DND-41 (cell line): ENCODE measurements at regions not wholly inside any gene's neighbourhood (a gene's known extent, or its start where the extent isn't known, plus 50 kb on each side); places are given as distances from the start of the nearest gene placed in this dataset.
"Not testable (repeated sequence)": the region's sequence is repeated elsewhere in the genome, so short reads cannot be mapped to it uniquely, and the experiment has no call there.

Experiments used
- ATAC-seq: fragments of 200-7000 bp; cut with Tn5 transposase; 3 replicates; pipeline ENCODE4 v1.9.1; 2021; ENCODE audit warnings: low read depth; ENCODE audit not compliant: insufficient read depth
- DNase-seq: peaks from one replicate; pipeline ENCODE4 v3.0.0-alpha.2; 2020
- H2AFZ ChIP-seq: 2 replicates; pipeline ENCODE4 v1.6.0; 2012; ENCODE audit warnings: low read depth, low read length
- H3K27ac ChIP-seq: 2 replicates; pipeline ENCODE4 v1.5.1; 2012; ENCODE audit warnings: low read length, inconsistent platforms
- H3K27me3 ChIP-seq: fragments of 200-600 bp; sonication (generic); 2 replicates; pipeline ENCODE4 v1.6.0; 2012; ENCODE audit warnings: low read length, mild to moderate bottlenecking, inconsistent platforms; ENCODE audit not compliant: insufficient read depth, poor library complexity
- H3K36me3 ChIP-seq: 2 replicates; pipeline ENCODE4 v1.5.1; 2012; ENCODE audit warnings: low read length, inconsistent platforms; ENCODE audit not compliant: insufficient read depth
- H3K4me1 ChIP-seq: 2 replicates; pipeline ENCODE4 v1.5.1; 2012; ENCODE audit warnings: mild to moderate bottlenecking, low read length; ENCODE audit not compliant: insufficient read depth
- H3K4me2 ChIP-seq: 2 replicates; pipeline ENCODE4 v1.6.0; 2012; ENCODE audit warnings: mild to moderate bottlenecking, moderate library complexity, low read length, inconsistent platforms; ENCODE audit not compliant: insufficient read depth
- H3K4me3 ChIP-seq, 2 experiments: fragments of 200-600 bp in 1 of 2; shearing (Covaris generic) in 1 of 2; 2 replicates each; pipeline ENCODE4 v1.5.1; 2012 to 2016; ENCODE audit warnings: inconsistent platforms in 2 of 2, low read length in 2 of 2, mild to moderate bottlenecking in 2 of 2, low read depth in 1 of 2, moderate library complexity in 1 of 2
- H3K79me2 ChIP-seq: 2 replicates; pipeline ENCODE4 v1.6.0; 2012; ENCODE audit warnings: low read length, inconsistent platforms; ENCODE audit not compliant: insufficient read depth
- H3K9ac ChIP-seq: 2 replicates; pipeline ENCODE4 v1.6.0; 2012; ENCODE audit warnings: low read depth, mild to moderate bottlenecking, inconsistent platforms, low read length, moderate library complexity
- H3K9me3 ChIP-seq: 2 replicates; pipeline ENCODE4 v1.5.1; 2012; ENCODE audit warnings: low read length, moderate library complexity, mild to moderate bottlenecking, inconsistent platforms; ENCODE audit not compliant: insufficient read depth, severe bottlenecking
- H4K20me1 ChIP-seq: 2 replicates; pipeline ENCODE4 v1.6.0; 2012; ENCODE audit warnings: low read length; ENCODE audit not compliant: insufficient read depth
- EZH2 ChIP-seq: IDR thresholded peaks from 3 replicates; pipeline ENCODE4 v1.6.1; 2012; ENCODE audit warnings: borderline replicate concordance, low read depth, mild to moderate bottlenecking, moderate library complexity, low read length, inconsistent platforms; ENCODE audit not compliant: severe bottlenecking
- TF ChIP-seq, protein P1 (sequence below): IDR thresholded peaks from 2 replicates; pipeline ENCODE4 v1.5.1; 2012; ENCODE audit warnings: borderline replicate concordance, low read length, moderate library complexity, mild to moderate bottlenecking; ENCODE audit not compliant: poor library complexity, severe bottlenecking; ENCODE audit errors: extremely low read depth

DNA sequence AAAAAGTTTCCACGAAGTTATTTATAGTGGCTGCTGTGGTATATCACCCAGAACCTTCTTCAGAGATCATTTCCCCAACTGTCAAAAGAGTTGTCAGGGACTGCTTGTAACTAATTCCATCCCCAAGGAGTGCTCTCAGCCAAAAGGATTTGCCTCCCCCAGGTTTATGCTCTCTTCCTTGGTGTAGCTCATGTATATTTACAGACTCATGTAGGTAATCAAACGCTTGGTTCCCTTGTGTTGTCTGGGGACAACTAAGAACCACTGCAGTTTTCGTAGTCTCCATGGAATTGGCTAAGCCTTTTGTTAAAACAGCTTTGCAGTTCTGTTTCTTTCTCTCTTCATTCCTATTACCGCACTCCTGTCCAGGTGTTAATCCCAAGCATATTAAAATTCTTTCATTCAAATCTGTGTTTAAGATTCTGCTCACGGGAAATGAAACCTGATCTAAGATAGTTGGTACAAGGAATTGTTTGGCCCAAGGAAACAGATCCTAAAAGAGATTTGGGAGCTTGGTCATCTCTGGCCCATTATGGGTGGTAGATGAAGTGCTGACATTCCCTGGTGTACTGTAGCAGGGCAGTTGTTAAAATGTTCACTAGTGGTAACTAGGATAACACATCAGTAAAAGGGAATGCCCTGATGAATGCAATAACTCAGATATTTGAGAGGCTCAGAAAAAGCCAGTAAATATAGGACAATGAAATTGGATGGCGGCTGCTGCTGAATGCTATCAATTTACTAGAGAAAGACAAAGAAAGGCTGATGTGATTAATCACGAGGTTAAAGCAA, 361.3 kb upstream of the GBE1 start:
- H3K27me3 ChIP-seq, result no peaks in the 10 kb centered on the region
- TF ChIP-seq, protein P1, sequence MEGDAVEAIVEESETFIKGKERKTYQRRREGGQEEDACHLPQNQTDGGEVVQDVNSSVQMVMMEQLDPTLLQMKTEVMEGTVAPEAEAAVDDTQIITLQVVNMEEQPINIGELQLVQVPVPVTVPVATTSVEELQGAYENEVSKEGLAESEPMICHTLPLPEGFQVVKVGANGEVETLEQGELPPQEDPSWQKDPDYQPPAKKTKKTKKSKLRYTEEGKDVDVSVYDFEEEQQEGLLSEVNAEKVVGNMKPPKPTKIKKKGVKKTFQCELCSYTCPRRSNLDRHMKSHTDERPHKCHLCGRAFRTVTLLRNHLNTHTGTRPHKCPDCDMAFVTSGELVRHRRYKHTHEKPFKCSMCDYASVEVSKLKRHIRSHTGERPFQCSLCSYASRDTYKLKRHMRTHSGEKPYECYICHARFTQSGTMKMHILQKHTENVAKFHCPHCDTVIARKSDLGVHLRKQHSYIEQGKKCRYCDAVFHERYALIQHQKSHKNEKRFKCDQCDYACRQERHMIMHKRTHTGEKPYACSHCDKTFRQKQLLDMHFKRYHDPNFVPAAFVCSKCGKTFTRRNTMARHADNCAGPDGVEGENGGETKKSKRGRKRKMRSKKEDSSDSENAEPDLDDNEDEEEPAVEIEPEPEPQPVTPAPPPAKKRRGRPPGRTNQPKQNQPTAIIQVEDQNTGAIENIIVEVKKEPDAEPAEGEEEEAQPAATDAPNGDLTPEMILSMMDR, result no peak
- no peak for TF ChIP-seq EZH2
- H3K9ac ChIP-seq, result no peak overlapping the region
- no peak overlapping the region for H2AFZ ChIP-seq
- H3K36me3 ChIP-seq, result no peaks in the 10 kb centered on the region
- H3K79me2 ChIP-seq, result no peaks in the 10 kb centered on the region
- DNase-seq (no peak), ATAC-seq (no peak)
- no peak overlapping the region for H3K27ac ChIP-seq
- no peaks in the 10 kb centered on the region for H4K20me1 ChIP-seq
- no peak overlapping the region for H3K4me2 ChIP-seq
- no peak overlapping the region for H3K4me3 ChIP-seq
- H3K9me3 ChIP-seq, result no peaks in the 10 kb centered on the region
- H3K4me1 ChIP-seq, result no peaks in the 10 kb centered on the region

DNA sequence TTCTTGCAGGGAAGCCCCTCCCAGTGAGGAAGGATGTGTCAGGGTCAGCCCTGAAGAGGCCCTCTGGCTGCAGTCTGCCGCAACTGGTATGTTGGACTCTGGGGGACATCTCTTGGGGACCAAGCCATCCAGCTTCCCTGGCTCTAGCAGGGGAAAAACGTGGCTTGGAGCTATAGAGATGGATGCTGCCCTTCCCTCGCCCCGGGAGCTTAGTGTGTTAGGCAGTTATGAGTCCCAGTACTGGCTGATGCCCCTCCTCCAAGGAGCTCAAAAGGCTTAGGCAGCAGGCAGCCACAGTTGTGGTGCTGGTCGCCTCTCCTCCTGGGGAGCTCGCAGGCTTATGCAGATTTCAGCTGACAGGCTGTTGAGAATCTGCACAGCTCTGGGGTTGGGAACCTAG, 353.1 kb upstream of the GBE1 start:
- Histone ChIP-seq H3K4me1 (no peaks in the 10 kb centered on the region), H3K36me3 (no peaks in the 10 kb centered on the region), H2AFZ (no peak overlapping the region), H3K4me2 (no peak overlapping the region), H3K79me2 (no peaks in the 10 kb centered on the region), H3K27me3 (no peaks in the 10 kb centered on the region), H3K9me3 (peaks cover 19% of the 10 kb centered on the region), H3K9ac (no peak overlapping the region), H4K20me1 (no peaks in the 10 kb centered on the region), H3K27ac (no peak overlapping the region), H3K4me3 (no peak overlapping the region)
- DNase-seq (no peak), ATAC-seq (no peak)
- no peak for TF ChIP-seq EZH2
- TF ChIP-seq, protein P1, result no peak

DNA sequence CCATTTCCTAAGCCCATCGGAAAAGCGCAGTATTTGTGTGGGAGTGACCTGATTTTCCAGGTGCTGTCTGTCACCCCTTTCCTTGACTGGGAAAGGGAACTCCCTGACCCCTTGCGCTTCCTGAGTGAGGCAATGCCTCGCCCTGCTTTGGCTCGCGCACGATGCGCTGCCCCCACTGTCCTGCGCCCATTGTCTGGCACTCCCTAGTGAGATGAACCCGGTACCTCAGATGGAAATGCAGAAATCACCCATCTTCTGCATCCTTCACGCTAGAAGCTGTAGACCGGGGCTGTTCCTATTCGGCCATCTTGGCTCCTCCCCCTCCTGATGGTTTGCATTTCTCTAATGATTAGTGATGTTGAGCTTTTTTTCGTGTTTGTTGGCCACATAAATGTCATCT, 349.3 kb upstream of the GBE1 start:
- not testable (repeated sequence) for H2AFZ ChIP-seq, DNase-seq, H3K79me2 ChIP-seq, H4K20me1 ChIP-seq, ATAC-seq, H3K4me1 ChIP-seq, H3K36me3 ChIP-seq, H3K4me3 ChIP-seq, H3K27ac ChIP-seq, H3K9ac ChIP-seq, H3K4me2 ChIP-seq, H3K27me3 ChIP-seq
- peaks cover 19% of the 10 kb centered on the region for H3K9me3 ChIP-seq

DNA sequence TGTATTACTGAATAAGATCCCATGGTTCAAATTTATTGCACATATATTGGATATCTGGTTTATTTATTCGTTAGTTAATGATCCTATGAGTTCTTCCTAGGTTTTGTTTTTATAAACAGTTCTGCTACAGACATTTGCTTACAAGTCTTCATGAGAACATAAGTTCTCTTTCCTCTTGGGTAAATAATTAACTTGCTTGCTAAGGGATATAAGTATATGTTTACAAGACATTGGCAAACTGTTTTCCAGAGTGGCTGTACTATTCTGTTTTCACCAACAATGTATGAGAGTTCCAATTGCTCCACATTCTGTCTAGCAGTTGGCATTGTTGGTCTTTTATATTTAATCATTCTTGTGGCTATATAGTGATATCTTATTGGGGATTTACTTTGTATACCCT, 341.8 kb upstream of the GBE1 start:
- TF ChIP-seq, protein P1, result no peak
- no peak for TF ChIP-seq EZH2
- Histone ChIP-seq H3K9ac (no peak overlapping the region), H3K4me1 (no peaks in the 10 kb centered on the region), H4K20me1 (no peaks in the 10 kb centered on the region), H3K9me3 (peaks cover 3% of the 10 kb centered on the region), H3K4me3 (no peak overlapping the region), H3K79me2 (no peaks in the 10 kb centered on the region), H3K36me3 (no peaks in the 10 kb centered on the region), H3K27me3 (no peaks in the 10 kb centered on the region), H2AFZ (no peak overlapping the region), H3K4me2 (no peak overlapping the region), H3K27ac (no peak overlapping the region)
- ATAC-seq (no peak), DNase-seq (no peak)
